ENCODE measurements at regions not wholly inside any gene's neighbourhood (a gene's known extent, or its start where the extent isn't known, plus 50 kb on each side); places are given as distances from the start of the nearest gene placed in this dataset.

GRCh38 chr6:164998297-164998696, 311.1 kb downstream of the C6orf118 start:
- Histone ChIP-seq H3K4me2 (ENCODE audit: low read depth, low read length, poor library complexity, severe bottlenecking) (no peak overlapping the region), H3K4me3 (ENCODE audit: low read length, poor library complexity, severe bottlenecking) (no peak overlapping the region), H3K27me3 (ENCODE audit: insufficient read depth, low read length, poor library complexity, severe bottlenecking) (no peaks in the 10 kb centered on the region), H3K79me2 (ENCODE audit: insufficient read depth, low read length) (no peaks in the 10 kb centered on the region), H3K9me2 (replicated peaks; ENCODE audit: low read depth, low read length) (no peaks in the 10 kb centered on the region), H4K20me1 (ENCODE audit: insufficient read depth, low read length, poor library complexity, severe bottlenecking) (no peaks in the 10 kb centered on the region), H3K9me3 (ENCODE audit: insufficient read depth, low read depth, low read length) (peaks cover 4% of the 10 kb centered on the region; the same call in 1 of the 2 replicates), H3F3A (ENCODE audit: low read depth) (no peaks in the 10 kb centered on the region), H3K36me3 (ENCODE audit: insufficient read depth, low read length) (no peaks in the 10 kb centered on the region), H3K4me1 (ENCODE audit: insufficient read depth, low read length, poor library complexity, severe bottlenecking) (no peaks in the 10 kb centered on the region), H3K9ac (ENCODE audit: low read depth, low read length, poor library complexity, severe bottlenecking) (no peak overlapping the region), H2AFZ (ENCODE audit: low read length) (no peak overlapping the region)
- TF ChIP-seq, protein P1, sequence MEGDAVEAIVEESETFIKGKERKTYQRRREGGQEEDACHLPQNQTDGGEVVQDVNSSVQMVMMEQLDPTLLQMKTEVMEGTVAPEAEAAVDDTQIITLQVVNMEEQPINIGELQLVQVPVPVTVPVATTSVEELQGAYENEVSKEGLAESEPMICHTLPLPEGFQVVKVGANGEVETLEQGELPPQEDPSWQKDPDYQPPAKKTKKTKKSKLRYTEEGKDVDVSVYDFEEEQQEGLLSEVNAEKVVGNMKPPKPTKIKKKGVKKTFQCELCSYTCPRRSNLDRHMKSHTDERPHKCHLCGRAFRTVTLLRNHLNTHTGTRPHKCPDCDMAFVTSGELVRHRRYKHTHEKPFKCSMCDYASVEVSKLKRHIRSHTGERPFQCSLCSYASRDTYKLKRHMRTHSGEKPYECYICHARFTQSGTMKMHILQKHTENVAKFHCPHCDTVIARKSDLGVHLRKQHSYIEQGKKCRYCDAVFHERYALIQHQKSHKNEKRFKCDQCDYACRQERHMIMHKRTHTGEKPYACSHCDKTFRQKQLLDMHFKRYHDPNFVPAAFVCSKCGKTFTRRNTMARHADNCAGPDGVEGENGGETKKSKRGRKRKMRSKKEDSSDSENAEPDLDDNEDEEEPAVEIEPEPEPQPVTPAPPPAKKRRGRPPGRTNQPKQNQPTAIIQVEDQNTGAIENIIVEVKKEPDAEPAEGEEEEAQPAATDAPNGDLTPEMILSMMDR (conservative IDR thresholded peaks at IDR 0.05; ENCODE audit: low read length), result no peak

DNA sequence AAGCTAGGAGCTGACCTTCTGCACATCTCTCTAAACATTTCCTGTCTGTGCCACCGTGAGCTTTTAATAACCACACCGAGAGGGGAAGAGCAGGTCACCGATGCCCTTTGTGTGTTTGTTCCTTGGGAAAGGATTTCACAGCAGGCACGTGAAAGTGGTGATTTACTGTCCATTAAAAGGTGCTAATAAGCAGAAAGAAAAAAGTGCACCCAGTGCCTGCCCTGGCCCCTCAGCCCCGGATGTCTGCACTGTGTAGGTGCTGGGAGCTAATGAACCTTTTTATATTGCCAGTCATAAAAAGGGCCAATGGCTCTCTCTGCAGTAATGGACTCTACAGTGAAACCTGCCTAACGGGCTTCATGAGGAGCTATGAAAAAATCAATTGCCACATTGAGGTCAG, 312.6 kb downstream of the C6orf118 start:
- Histone ChIP-seq H3K4me1 (ENCODE audit: insufficient read depth, low read length, poor library complexity, severe bottlenecking) (no peaks in the 10 kb centered on the region), H3F3A (ENCODE audit: low read depth) (no peaks in the 10 kb centered on the region), H4K20me1 (ENCODE audit: insufficient read depth, low read length, poor library complexity, severe bottlenecking) (no peaks in the 10 kb centered on the region), H3K9me3 (ENCODE audit: insufficient read depth, low read depth, low read length) (no peaks in the 10 kb centered on the region), H3K9me2 (replicated peaks; ENCODE audit: low read depth, low read length) (no peaks in the 10 kb centered on the region), H3K27me3 (ENCODE audit: insufficient read depth, low read length, poor library complexity, severe bottlenecking) (no peaks in the 10 kb centered on the region), H3K36me3 (ENCODE audit: insufficient read depth, low read length) (no peaks in the 10 kb centered on the region), H2AFZ (ENCODE audit: low read length) (no peak overlapping the region), H3K4me2 (ENCODE audit: low read depth, low read length, poor library complexity, severe bottlenecking) (no peak overlapping the region), H3K9ac (ENCODE audit: low read depth, low read length, poor library complexity, severe bottlenecking) (no peak overlapping the region), H3K79me2 (ENCODE audit: insufficient read depth, low read length) (no peaks in the 10 kb centered on the region), H3K4me3 (ENCODE audit: low read length, poor library complexity, severe bottlenecking) (no peak overlapping the region)
- TF ChIP-seq, protein P1 (conservative IDR thresholded peaks at IDR 0.05; ENCODE audit: low read length), result no peak
- no peak for TF ChIP-seq EZH2phosphoT487 (IDR thresholded peaks at IDR 0.05; ENCODE audit: borderline replicate concordance)

GRCh38 chr6:164991573-164991972, 317.8 kb downstream of the C6orf118 start:
- no peak overlapping the region for H3K4me3 ChIP-seq (ENCODE audit: low read length, poor library complexity, severe bottlenecking)
- no peaks in the 10 kb centered on the region for H3K4me1 ChIP-seq (ENCODE audit: insufficient read depth, low read length, poor library complexity, severe bottlenecking)
- H3K36me3 ChIP-seq (ENCODE audit: insufficient read depth, low read length), result no peaks in the 10 kb centered on the region
- H3K79me2 ChIP-seq (ENCODE audit: insufficient read depth, low read length), result no peaks in the 10 kb centered on the region
- no peaks in the 10 kb centered on the region for H3F3A ChIP-seq (ENCODE audit: low read depth)
- no peaks in the 10 kb centered on the region for H4K20me1 ChIP-seq (ENCODE audit: insufficient read depth, low read length, poor library complexity, severe bottlenecking)
- no peaks in the 10 kb centered on the region for H3K27me3 ChIP-seq (ENCODE audit: insufficient read depth, low read length, poor library complexity, severe bottlenecking)
- H3K9ac ChIP-seq (ENCODE audit: low read depth, low read length, poor library complexity, severe bottlenecking), result no peak overlapping the region
- H3K9me3 ChIP-seq (ENCODE audit: insufficient read depth, low read depth, low read length), result no peaks in the 10 kb centered on the region
- no peak overlapping the region for H3K4me2 ChIP-seq (ENCODE audit: low read depth, low read length, poor library complexity, severe bottlenecking)
- TF ChIP-seq, protein P1 (conservative IDR thresholded peaks at IDR 0.05; ENCODE audit: low read length), result no peak
- no peak for TF ChIP-seq EZH2phosphoT487 (IDR thresholded peaks at IDR 0.05; ENCODE audit: borderline replicate concordance)
- H2AFZ ChIP-seq (ENCODE audit: low read length), result no peak overlapping the region
- no peaks in the 10 kb centered on the region for H3K9me2 ChIP-seq (replicated peaks; ENCODE audit: low read depth, low read length)
